Esophagus muscularis mucosa (tissue), 4 donors: ENCODE measurements at regions not wholly inside any gene's neighbourhood (a gene's known extent, or its start where the extent isn't known, plus 50 kb on each side); places are given as distances from the start of the nearest gene placed in this dataset.

Experiments used
- DNase-seq: peaks from one replicate; pipeline ENCODE4 v3.0.0-alpha.2; 2017; ENCODE audit errors: extremely low spot score
- H3K27ac ChIP-seq, 4 donors: fragments of 200-600 bp; sonication (generic); replicated peaks in 1 of 4; 1 replicate in 3 of 4; 2 replicates in 1 of 4; pipeline ENCODE4 v1.5.1; 2016 to 2019; ENCODE audit warnings: mild to moderate bottlenecking in 1 of 4
- H3K27me3 ChIP-seq, 4 donors: fragments of 200-600 bp; sonication (generic); one replicate each; pipeline versions ENCODE4 v1.5.1 to v1.6.0; 2016 to 2019
- H3K36me3 ChIP-seq, 4 donors: fragments of 200-600 bp; sonication (generic); one replicate each; pipeline ENCODE4 v1.5.1; 2016 to 2019
- H3K4me1 ChIP-seq, 4 donors: fragments of 200-600 bp; sonication (generic); one replicate each; pipeline ENCODE4 v1.5.1; 2016 to 2019
- H3K4me3 ChIP-seq, 4 donors: fragments of 200-600 bp; sonication (generic); 1 replicate in 2 of 4; 2 replicates in 2 of 4; pipeline ENCODE4 v1.5.1; 2016 to 2019; ENCODE audit warnings: mild to moderate bottlenecking in 4 of 4, moderate library complexity in 1 of 4
- H3K9me3 ChIP-seq, 4 donors: fragments of 200-600 bp; sonication (generic); 1 replicate in 3 of 4; 2 replicates in 1 of 4; pipeline ENCODE4 v1.5.1; 2016 to 2019
- EP300 ChIP-seq: sonication (generic); formaldehyde crosslinking; IDR thresholded peaks from one replicate; pipeline ENCODE4 v1.6.1; 2017; ENCODE audit warnings: antibody characterized with exemption
- POLR2A ChIP-seq: fragments of 450-650 bp; IDR thresholded peaks from one replicate; pipeline ENCODE4 v1.6.1; 2017; ENCODE audit warnings: antibody characterized with exemption, moderate library complexity, mild to moderate bottlenecking, low read depth
- POLR2AphosphoS5 ChIP-seq, 2 donors: sonication (generic); formaldehyde crosslinking; IDR thresholded peaks; one replicate each; pipeline ENCODE4 v1.6.1; 2017; ENCODE audit warnings: antibody characterized with exemption in 2 of 2
- WGBS: methylation state at CpG from one replicate; pipeline ENCODE4 v1.1.5; 2018; 5-methylcytosine and 5-hydroxymethylcytosine counted together
- intact Hi-C: fragments of 100-400 bp; cut with DNase I; formaldehyde crosslinking; loops from one replicate; pipeline ENCODE4 v1.15.1; 2023
- TF ChIP-seq, protein P1 (sequence below), 3 experiments: fragments of 200-600 bp in 2 of 3; fragments of 450-650 bp in 1 of 3; sonication (generic) in 2 of 3; IDR thresholded peaks; one replicate each; pipeline ENCODE4 v1.5.1; 2017 to 2019; ENCODE audit warnings: antibody characterized with exemption in 3 of 3, mild to moderate bottlenecking in 2 of 3, moderate library complexity in 1 of 3

- WGBS = 43% methylated on average over 2 of the region's 2 CpGs
- intact Hi-C loops = loop anchor here (5.0 to 10.0 kb wide), 5 partner anchors 38 to 420 kb away; a partner anchor contains a TSS
- TF ChIP-seq, protein P1, sequence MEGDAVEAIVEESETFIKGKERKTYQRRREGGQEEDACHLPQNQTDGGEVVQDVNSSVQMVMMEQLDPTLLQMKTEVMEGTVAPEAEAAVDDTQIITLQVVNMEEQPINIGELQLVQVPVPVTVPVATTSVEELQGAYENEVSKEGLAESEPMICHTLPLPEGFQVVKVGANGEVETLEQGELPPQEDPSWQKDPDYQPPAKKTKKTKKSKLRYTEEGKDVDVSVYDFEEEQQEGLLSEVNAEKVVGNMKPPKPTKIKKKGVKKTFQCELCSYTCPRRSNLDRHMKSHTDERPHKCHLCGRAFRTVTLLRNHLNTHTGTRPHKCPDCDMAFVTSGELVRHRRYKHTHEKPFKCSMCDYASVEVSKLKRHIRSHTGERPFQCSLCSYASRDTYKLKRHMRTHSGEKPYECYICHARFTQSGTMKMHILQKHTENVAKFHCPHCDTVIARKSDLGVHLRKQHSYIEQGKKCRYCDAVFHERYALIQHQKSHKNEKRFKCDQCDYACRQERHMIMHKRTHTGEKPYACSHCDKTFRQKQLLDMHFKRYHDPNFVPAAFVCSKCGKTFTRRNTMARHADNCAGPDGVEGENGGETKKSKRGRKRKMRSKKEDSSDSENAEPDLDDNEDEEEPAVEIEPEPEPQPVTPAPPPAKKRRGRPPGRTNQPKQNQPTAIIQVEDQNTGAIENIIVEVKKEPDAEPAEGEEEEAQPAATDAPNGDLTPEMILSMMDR (IDR thresholded peaks at IDR 0.05) = peak; percentile 94 to 96 (median 95)
- TF ChIP-seq POLR2AphosphoS5 (IDR thresholded peaks at IDR 0.05) = no peak
- no peak for TF ChIP-seq EP300
- TF ChIP-seq POLR2A = no peak
- Histone ChIP-seq H3K27ac (no peak overlapping the region), H3K27me3 (no peaks in the 10 kb centered on the region), H3K4me3 (no peak overlapping the region), H3K9me3 (no peaks in the 10 kb centered on the region), H3K36me3 (peaks cover 0 to 10% (median 0%) of the 10 kb centered on the region in 4 donors), H3K4me1 (peaks cover 0 to 17% (median 14%) of the 10 kb centered on the region in 4 donors)
- no peak for DNase-seq
Measured at GRCh38 chr2:177334940-177335543, 57.5 kb upstream of the AGPS start.

DNA sequence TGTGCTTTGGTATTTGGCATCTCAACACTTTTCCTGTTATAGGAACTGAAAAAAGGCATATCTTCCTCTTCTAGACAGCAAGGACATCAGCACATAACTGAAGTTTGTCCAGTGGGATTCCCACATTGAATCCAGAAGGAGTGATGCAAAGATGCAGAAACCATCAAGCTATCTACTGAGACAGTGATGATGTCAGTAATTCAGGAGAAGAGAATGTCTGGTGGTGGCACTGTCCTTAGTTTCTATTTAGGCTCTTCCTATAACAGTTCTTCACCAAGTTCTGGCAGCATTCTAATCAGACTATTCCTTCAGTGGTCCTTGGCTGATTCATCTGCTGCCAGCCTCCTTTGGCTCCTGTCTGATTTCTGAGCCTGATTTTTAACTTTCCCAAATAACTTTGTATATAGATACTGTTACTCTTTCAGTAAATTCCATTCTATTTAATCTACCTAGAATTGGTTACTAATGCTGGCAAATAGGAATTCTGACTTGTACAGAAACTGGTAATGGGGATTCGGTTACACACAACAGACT is 56.6 kb upstream of the AGPS start:
- DNase-seq = no peak
- WGBS = 97% methylated on average over 1 of the region's 1 CpG
- intact Hi-C loops = loop anchor here (5.0 to 10.0 kb wide), 3 partner anchors 216 to 419 kb away; a partner anchor contains a TSS
- TF ChIP-seq POLR2AphosphoS5 (IDR thresholded peaks at IDR 0.05) = no peak
- TF ChIP-seq, protein P1 (IDR thresholded peaks at IDR 0.05) = no peak
- TF ChIP-seq POLR2A = no peak
- TF ChIP-seq EP300 = no peak
- Histone ChIP-seq H3K9me3 (no peaks in the 10 kb centered on the region), H3K4me1 (peaks cover 0 to 17% (median 14%) of the 10 kb centered on the region in 4 donors), H3K36me3 (peaks cover 0 to 10% (median 0%) of the 10 kb centered on the region in 4 donors), H3K27ac (no peak overlapping the region), H3K4me3 (no peak overlapping the region), H3K27me3 (no peaks in the 10 kb centered on the region)

- DNase-seq = no peak
- H3K36me3 ChIP-seq = peaks cover 0 to 10% (median 0%) of the 10 kb centered on the region in 4 donors
- no peaks in the 10 kb centered on the region for H3K27me3 ChIP-seq
- no peaks in the 10 kb centered on the region for H3K4me1 ChIP-seq
- TF ChIP-seq POLR2A (no peak), POLR2AphosphoS5 (IDR thresholded peaks at IDR 0.05) (no peak), EP300 (no peak)
- TF ChIP-seq, protein P1 (IDR thresholded peaks at IDR 0.05) = no peak
- H3K9me3 ChIP-seq = no peaks in the 10 kb centered on the region
- 85% methylated on average over 4 of the region's 4 CpGs for WGBS
- H3K27ac ChIP-seq = no peak overlapping the region
- intact Hi-C loops = loop anchor here (2.0 to 10.0 kb wide), 4 partner anchors 73 to 417 kb away; a partner anchor contains a TSS
- H3K4me3 ChIP-seq = no peak overlapping the region
Measured at GRCh38 chr2:177338177-177338721, 54.3 kb upstream of the AGPS start.

GRCh38 chr2:177340158-177340557 is 52.4 kb upstream of the AGPS start:
- DNase-seq = no peak
- no peak overlapping the region for H3K4me3 ChIP-seq
- intact Hi-C loops = no loop called here
- no peak overlapping the region for H3K27ac ChIP-seq
- peaks cover 0 to 10% (median 0%) of the 10 kb centered on the region in 4 donors for H3K36me3 ChIP-seq
- H3K27me3 ChIP-seq = no peaks in the 10 kb centered on the region
- TF ChIP-seq EP300 (no peak), POLR2A (no peak), POLR2AphosphoS5 (IDR thresholded peaks at IDR 0.05) (no peak)
- TF ChIP-seq, protein P1 (IDR thresholded peaks at IDR 0.05) = no peak
- no peaks in the 10 kb centered on the region for H3K4me1 ChIP-seq
- no peaks in the 10 kb centered on the region for H3K9me3 ChIP-seq
